Parathyroid adenoma (tissue), 2 donors: ENCODE measurements at regions not wholly inside any gene's neighbourhood (a gene's known extent, or its start where the extent isn't known, plus 50 kb on each side); places are given as distances from the start of the nearest gene placed in this dataset.

Experiments
- H2AFZ ChIP-seq: fragments of 300-600 bp; sonication (generic); one replicate; pipeline ENCODE4 v1.7.0; 2017; ENCODE audit warnings: antibody characterized with exemption, mild to moderate bottlenecking
- H3K27ac ChIP-seq: fragments of 300-600 bp; sonication (generic); one replicate; pipeline ENCODE4 v1.7.0; 2017
- H3K27me3 ChIP-seq: fragments of 300-600 bp; sonication (generic); one replicate; pipeline ENCODE4 v1.7.0; 2017; ENCODE audit warnings: low read length; ENCODE audit not compliant: control insufficient read depth, insufficient read depth
- H3K36me3 ChIP-seq: fragments of 300-600 bp; sonication (generic); one replicate; pipeline ENCODE4 v1.7.0; 2017; ENCODE audit warnings: low read length; ENCODE audit not compliant: control insufficient read depth, insufficient read depth
- H3K4me1 ChIP-seq: fragments of 300-600 bp; sonication (generic); one replicate; pipeline ENCODE4 v1.7.0; 2017; ENCODE audit warnings: control low read depth
- H3K4me2 ChIP-seq: fragments of 300-600 bp; sonication (generic); one replicate; pipeline ENCODE4 v1.7.0; 2017; ENCODE audit warnings: low read length
- H3K4me3 ChIP-seq: fragments of 300-600 bp; sonication (generic); one replicate; pipeline ENCODE4 v1.7.0; 2017; ENCODE audit warnings: low read depth, low read length
- H3K79me2 ChIP-seq: fragments of 300-600 bp; sonication (generic); one replicate; pipeline ENCODE4 v1.7.0; 2017; ENCODE audit warnings: control low read depth
- H3K9ac ChIP-seq: fragments of 300-600 bp; sonication (generic); one replicate; pipeline ENCODE4 v1.7.0; 2017; ENCODE audit warnings: mild to moderate bottlenecking
- H3K9me3 ChIP-seq: fragments of 300-600 bp; sonication (generic); one replicate; pipeline ENCODE4 v1.7.0; 2017; ENCODE audit warnings: low read length; ENCODE audit not compliant: control insufficient read depth
- TF ChIP-seq, protein P1 (sequence below): fragments of 300-600 bp; sonication (generic); IDR thresholded peaks from one replicate; pipeline ENCODE4 v1.7.0; 2017; ENCODE audit warnings: antibody characterized with exemption, mild to moderate bottlenecking
- donor health status: primary hyperparathyroidism.

DNA sequence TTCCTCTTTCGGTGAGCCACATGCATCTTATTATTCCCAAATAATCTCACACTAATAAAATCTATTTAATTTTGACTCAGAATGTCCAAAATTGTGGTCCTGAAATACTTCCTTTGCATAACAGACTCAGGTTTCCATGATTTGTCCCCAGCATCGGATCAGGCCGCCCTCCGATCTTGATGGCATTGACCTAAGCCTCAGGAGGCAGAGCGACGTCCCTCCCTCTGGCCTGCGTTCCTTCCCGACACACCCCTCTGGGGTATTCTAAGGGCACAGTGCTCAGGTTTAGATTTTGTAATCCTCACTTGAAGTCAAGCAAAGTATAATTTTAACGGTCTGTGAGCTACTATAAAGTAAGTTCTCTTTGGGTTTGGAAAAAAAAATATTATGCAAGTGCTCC, 857.7 kb downstream of the GALR1 start:
- no peaks in the 10 kb centered on the region for H3K27me3 ChIP-seq
- H3K27ac ChIP-seq, result no peak overlapping the region
- H3K4me1 ChIP-seq, result no peaks in the 10 kb centered on the region
- no peak overlapping the region for H3K4me2 ChIP-seq
- H3K36me3 ChIP-seq, result no peaks in the 10 kb centered on the region
- H3K79me2 ChIP-seq, result no peaks in the 10 kb centered on the region
- H3K4me3 ChIP-seq, result no peak overlapping the region
- H2AFZ ChIP-seq, result no peak overlapping the region
- TF ChIP-seq, protein P1, sequence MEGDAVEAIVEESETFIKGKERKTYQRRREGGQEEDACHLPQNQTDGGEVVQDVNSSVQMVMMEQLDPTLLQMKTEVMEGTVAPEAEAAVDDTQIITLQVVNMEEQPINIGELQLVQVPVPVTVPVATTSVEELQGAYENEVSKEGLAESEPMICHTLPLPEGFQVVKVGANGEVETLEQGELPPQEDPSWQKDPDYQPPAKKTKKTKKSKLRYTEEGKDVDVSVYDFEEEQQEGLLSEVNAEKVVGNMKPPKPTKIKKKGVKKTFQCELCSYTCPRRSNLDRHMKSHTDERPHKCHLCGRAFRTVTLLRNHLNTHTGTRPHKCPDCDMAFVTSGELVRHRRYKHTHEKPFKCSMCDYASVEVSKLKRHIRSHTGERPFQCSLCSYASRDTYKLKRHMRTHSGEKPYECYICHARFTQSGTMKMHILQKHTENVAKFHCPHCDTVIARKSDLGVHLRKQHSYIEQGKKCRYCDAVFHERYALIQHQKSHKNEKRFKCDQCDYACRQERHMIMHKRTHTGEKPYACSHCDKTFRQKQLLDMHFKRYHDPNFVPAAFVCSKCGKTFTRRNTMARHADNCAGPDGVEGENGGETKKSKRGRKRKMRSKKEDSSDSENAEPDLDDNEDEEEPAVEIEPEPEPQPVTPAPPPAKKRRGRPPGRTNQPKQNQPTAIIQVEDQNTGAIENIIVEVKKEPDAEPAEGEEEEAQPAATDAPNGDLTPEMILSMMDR, result no peak
- H3K9ac ChIP-seq, result no peak overlapping the region
- H3K9me3 ChIP-seq, result no peaks in the 10 kb centered on the region

DNA sequence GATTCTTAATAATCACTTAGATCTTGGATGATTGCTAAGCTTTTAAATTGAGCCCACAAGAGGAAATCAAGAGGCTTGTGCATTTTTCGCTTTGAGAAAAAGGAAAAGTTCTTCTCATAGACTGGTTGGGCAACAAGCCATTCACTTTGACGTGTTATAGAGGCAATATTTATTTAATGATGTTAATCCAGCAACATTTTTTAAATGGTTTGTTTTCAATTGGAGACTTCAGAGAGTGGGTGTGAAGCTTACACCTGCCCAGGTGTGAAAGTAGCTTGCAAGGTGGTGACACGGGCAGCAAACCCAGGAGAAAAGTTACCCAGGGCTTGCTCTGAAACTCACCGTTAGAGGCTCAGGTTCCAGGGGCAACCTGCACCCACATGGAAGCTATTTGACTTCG, 858.9 kb downstream of the GALR1 start:
- Histone ChIP-seq H3K79me2 (no peaks in the 10 kb centered on the region), H3K27ac (no peak overlapping the region), H3K9ac (no peak overlapping the region), H3K36me3 (no peaks in the 10 kb centered on the region), H3K4me1 (no peaks in the 10 kb centered on the region), H2AFZ (no peak overlapping the region), H3K9me3 (no peaks in the 10 kb centered on the region), H3K27me3 (no peaks in the 10 kb centered on the region), H3K4me3 (no peak overlapping the region), H3K4me2 (no peak overlapping the region)
- TF ChIP-seq, protein P1, result no peak

DNA sequence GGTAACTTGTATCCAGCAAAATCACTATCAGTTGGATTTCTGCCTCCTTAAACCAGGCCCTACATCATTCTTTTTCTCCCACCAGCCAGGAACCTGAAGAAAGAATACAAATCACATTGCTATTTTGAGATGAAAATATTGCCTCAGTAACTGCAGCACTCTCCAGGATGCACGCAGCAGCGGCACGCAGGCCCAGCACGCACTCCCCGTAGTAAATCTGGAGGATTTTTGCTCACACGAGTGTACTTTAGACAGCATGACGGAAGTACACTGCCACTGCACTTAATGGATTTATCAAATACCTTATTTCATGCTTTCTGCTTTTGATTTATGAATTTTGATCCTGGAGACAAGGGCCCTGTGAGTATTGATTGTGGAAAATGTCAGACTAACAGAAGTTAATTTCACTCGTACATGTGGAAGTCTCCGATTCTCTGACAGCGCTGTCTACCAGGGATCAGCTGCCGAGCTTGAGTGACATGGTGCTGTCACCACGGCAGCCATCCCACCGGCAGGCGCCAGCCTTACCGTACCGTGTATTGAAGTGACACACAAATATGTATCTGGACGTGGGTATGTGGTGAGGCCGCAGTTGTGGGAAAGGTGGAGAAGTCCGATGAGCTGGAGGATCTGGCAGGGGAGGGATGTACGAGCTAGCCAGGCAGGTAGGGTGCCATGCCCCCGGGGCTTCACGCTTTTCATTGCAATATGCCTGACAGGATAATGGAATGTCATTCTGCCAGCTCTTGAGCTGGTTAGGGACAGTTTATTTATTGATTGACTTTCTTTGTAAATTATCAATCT, 863.7 kb downstream of the GALR1 start:
- TF ChIP-seq, protein P1, result no peak
- Histone ChIP-seq H3K4me2 (no peak overlapping the region), H3K27ac (no peak overlapping the region), H3K27me3 (no peaks in the 10 kb centered on the region), H3K79me2 (no peaks in the 10 kb centered on the region), H3K36me3 (no peaks in the 10 kb centered on the region), H3K4me1 (no peaks in the 10 kb centered on the region), H3K4me3 (no peak overlapping the region), H3K9me3 (no peaks in the 10 kb centered on the region), H2AFZ (no peak overlapping the region), H3K9ac (no peak overlapping the region)

DNA sequence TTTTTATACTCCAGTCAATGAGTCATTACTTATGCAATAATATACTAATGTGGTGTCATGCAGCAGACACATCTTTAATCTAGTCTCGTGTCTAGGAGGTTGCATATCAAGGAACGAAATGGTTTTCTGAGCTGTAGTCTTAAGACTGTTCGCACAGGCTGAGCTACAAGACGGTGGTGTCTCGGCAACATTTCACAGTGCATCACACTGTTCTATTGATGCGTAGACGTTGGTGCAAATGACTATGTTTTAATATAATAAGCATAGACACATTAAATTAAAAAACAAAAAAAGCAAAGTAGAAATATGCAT, 864.2 kb downstream of the GALR1 start:
- Histone ChIP-seq H3K27ac (no peak overlapping the region), H3K4me2 (no peak overlapping the region), H3K9ac (no peak overlapping the region), H3K4me1 (no peaks in the 10 kb centered on the region), H3K9me3 (no peaks in the 10 kb centered on the region), H3K4me3 (no peak overlapping the region), H2AFZ (no peak overlapping the region), H3K36me3 (no peaks in the 10 kb centered on the region), H3K79me2 (no peaks in the 10 kb centered on the region), H3K27me3 (no peaks in the 10 kb centered on the region)
- TF ChIP-seq, protein P1, result no peak

DNA sequence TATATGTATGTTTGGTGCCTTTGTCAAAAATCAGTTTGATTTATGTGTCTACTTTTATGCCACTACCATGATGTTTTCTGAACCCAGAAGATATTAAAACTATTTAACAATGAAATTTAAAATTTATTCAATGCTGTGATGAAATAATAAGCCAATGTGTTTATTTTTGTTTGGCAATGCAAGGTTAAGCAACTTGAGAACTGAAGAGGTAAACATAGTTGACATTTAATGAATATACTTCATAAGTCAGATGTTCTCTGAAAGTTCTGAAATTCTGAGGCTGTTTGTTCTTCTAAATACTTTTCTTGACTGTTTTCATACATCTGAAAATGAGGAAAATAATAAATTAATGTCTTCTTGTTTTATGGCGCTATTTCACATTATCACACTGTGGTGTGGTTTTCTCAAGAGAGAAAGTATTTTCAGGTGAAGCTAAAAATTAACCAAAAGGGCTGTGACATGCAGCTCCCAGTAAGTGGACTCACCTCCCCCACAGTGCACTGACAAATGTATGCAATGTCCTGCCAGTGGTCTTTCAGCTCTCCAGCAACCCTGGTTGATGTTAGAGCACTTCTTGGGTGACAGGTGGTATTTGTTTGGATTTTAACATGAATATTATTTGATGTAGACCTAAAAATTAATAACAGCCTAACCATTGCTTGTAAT, 863.6 kb upstream of the SALL3 start:
- Histone ChIP-seq H3K27ac (no peak overlapping the region), H3K9me3 (no peaks in the 10 kb centered on the region), H3K4me1 (no peaks in the 10 kb centered on the region), H3K9ac (no peak overlapping the region), H3K36me3 (no peaks in the 10 kb centered on the region), H3K4me2 (no peak overlapping the region), H3K79me2 (no peaks in the 10 kb centered on the region), H3K27me3 (no peaks in the 10 kb centered on the region), H3K4me3 (no peak overlapping the region), H2AFZ (no peak overlapping the region)
- TF ChIP-seq, protein P1, result no peak
